ENCODE measurements at regions not wholly inside any gene's neighbourhood (a gene's known extent, or its start where the extent isn't known, plus 50 kb on each side); places are given as distances from the start of the nearest gene placed in this dataset.
"Not testable (repeated sequence)": the region's sequence is repeated elsewhere in the genome, so short reads cannot be mapped to it uniquely, and the experiment has no call there.

DNA sequence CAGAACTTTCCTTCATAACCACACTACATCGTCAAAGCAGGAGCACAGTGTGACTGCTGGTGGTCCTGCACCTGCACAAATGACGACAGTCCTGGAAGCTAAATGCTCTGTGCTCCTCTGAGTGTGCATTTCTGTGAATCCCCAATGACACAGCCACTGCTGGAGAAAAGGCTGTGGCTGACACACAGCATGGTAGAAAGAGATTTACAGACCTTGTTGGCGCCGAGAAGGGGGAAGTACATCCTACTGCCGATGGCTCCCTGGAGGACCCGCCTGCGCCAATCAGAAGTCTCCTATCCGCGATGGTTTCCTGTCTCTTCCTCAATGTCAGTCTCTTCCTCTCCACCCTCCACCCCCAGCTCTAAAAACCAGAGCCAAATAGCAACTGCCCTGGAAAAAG lies 115.4 kb upstream of the RAB4A start:
- DNase-seq (ENCODE audit: low read depth) = no peak

- no peak for DNase-seq (ENCODE audit: low read depth)
Observed at GRCh38 chr1:229156872-229157271, 114.0 kb upstream of the RAB4A start.

DNA sequence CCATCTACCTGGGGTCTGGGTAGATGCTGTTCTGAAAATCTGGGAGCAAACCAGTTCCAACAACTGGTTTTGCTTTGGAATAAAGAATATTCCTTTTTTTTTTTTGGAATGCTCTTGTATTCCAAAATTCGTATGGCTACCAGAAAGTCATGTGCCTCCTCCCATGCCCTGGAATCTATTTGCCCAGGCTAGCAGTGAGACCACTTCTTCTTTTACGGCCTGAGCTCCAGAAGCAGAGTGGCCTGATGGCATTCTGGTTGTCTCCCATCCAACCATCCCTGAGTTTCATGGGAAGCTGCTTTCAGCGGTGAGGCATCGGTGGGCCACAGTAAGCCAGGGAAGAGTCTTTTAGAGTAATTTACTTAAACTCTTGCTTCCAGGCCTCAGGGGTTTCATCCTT lies 113.4 kb upstream of the RAB4A start:
- DNase-seq (ENCODE audit: low read depth) = no peak

DNA sequence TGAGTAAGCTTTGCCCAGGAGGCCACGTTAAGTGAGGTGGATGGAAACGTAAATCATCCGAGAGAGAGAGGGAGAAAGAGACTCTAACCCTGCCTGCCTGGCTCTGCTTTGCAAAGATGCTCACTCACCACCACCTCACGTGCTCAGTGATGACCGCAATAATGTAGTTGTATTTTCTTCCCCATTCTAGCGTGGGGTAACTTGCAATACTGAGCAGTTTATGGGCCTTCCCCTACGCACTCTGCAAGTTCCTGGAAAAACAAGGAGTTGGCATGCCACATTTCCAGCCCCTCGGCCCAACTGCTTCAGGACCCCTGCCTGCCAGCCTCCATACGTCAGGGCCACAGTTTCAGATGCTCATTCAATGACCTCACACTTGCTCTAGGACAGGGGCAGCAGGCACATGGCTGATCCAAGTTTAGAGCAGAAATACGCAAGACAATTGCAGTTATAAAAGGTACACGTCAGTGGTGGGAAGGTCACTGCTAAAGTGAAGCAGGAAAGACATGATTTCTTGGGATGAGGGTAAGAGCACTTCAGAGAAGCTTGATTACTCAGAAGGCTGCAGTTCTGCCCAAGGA lies 112.5 kb upstream of the RAB4A start:
- peak; percentile 94 for DNase-seq (ENCODE audit: low read depth)

GRCh38 chr1:229158927-229159326 lies 112.0 kb upstream of the RAB4A start:
- no peak for DNase-seq (ENCODE audit: low read depth)

- no peak for DNase-seq (ENCODE audit: low read depth)
Observed at GRCh38 chr1:229159668-229160544, 111.0 kb upstream of the RAB4A start.

GRCh38 chr1:229161740-229162139 lies 109.2 kb upstream of the RAB4A start:
- no peak for DNase-seq (ENCODE audit: low read depth)

DNA sequence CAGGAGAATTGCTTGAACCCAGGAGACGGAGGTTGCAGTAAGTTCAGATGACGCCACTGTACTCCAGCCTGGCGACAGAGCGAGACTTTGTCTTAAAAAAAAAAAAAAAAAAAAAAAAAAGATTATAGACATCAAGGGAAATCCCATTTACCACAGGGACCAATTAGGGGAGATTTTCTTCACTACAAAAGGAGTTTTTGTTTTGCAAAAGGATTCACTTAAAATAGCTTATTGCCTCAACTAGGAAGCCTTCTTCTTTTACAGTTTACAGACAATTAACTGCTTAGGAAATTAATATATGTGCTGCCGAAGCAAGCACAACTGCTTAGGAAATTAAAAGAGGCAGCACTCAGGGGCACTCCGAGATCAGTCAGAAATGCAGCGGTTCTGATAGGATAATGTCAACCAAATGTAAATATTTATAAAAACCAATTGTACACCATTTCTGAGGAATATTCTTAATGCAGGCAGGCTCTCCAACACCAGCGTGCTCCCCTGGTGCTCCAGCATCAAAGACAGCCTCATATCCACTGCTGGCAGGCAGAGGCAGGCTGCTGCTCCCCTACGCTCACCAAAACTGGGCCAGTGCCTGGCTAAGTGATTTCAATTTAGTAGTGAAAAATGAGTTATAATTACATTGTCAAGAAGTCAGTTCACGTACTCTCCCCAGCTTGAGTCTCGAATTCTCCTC lies 107.9 kb upstream of the RAB4A start:
- DNase-seq (ENCODE audit: low read depth) = no peak

DNA sequence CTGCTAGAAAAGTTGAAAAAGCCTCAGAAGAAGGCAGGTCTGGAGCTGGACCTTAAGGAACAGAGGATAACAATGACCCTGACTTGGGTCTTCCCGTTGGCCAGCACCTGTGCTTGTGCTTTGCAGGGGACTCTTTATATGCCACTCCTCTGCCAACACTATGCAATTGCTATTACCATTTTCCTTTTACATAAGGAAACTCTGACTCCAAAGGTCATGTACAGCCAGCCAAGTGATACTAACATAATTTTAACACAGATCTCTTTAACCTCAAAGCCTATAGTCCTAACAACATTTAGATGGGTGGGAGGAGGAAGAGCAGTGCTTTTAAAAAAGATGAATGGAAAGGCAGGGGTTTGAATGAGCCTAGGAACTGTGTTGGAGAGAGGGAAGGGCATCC lies 106.6 kb upstream of the RAB4A start:
- no peak for DNase-seq (ENCODE audit: low read depth)

GRCh38 chr1:229164836-229165735 lies 105.8 kb upstream of the RAB4A start:
- DNase-seq (ENCODE audit: low read depth) = no peak

- DNase-seq (ENCODE audit: low read depth) = no peak
Observed at GRCh38 chr1:229167318-229167717, 103.6 kb upstream of the RAB4A start.

DNA sequence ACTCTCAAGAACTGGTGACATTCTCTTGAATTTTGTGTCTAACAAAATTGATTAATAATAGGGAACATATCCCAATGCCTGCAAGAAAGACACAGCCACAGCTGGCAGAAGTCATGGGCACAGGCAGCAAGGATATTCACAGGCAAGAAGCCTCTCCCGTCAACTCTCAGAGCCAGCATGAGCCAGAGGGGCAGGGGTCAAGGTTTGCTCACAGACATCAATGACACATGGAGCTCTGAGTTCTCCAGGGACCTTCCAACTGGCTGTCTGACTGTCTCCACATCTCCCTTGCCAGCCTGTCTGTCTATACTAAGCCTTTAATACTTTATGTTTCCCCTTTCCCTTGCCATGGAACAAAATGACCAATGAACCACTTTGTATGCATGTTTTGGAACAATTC lies 101.5 kb upstream of the RAB4A start:
- DNase-seq (ENCODE audit: low read depth) = no peak

DNA sequence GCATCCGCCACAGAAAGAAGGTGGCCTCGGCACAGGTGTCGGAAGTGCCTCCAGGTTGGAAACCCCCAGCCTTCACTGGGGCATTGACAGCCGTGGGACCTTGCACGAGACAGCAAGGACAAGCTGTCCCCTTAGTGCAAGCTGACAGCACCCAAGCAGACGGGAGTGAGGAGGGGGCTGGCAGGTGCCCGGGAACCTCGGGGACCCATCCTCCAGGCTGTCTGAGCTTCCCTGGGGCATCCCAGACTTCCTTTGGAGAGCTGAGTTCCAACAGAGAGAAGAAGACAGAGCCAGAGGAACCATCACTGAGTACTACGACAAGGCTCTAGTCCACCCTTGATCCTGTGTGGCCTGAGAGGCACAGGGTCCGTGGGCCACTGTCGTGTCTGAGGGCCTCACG lies 100.6 kb upstream of the RAB4A start:
- no peak for DNase-seq (ENCODE audit: low read depth)

GRCh38 chr1:229170778-229171505 lies 100.0 kb upstream of the RAB4A start:
- DNase-seq (ENCODE audit: low read depth) = no peak

DNA sequence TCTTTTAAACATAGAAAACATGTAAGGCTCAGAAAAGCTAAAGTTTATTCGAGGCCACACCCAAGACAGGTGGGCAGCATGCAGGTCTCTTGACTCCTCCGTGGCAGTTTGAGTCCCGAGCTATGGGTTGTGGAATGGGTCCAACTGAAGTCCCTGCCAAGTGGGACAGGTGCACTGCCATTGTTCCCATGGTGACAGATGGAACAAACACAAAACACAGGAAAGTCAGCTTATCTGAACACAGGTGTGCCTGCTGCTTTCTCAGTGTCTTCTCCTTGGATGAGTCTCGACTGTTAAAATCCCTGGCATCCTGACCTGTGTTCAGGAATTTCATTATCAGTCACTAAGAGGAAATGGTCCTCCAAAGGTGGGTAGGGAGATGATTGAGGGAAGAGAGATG lies 99.0 kb upstream of the RAB4A start:
- no peak for DNase-seq (ENCODE audit: low read depth)

GRCh38 chr1:229173491-229174476 lies 97.1 kb upstream of the RAB4A start:
- not testable (repeated sequence) for DNase-seq (ENCODE audit: low read depth)

DNA sequence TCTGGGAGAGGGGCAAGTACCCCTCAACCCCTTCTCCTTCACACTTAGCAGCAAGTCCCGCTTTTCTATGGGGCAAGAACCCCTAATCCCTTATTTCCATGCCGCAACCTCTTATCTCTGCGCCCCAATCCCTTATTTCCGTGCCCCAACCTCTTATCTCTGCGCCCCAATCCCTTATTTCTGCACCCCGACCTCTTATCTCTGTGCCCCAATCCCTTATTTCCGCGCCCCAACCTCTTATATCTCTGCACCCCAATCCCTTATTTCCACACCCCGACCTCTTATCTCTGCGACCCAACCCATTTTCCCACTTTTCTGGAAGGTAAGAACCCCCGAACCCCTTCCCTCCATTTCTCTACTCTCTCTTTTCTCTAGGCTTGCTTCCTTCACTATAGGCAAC lies 95.6 kb upstream of the RAB4A start:
- DNase-seq (ENCODE audit: low read depth) = not testable (repeated sequence)

DNA sequence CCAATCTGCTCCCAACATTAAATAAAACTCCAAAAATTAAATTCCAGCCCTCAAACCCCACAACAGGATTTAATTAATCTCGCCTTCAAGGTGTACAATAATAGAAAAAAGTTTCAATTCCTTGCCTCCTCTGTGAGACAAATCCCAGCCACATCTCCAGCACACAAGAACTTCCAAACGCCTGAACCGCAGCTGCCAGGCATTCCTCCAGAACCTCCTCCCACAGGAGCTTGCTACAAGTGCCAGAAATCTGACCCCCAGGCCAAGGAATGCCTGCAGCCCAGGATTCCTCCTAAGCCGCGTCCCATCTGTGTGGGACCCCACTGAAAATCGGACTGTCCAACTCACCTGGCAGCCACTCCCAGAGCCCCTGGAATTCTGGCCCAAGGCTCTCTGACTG lies 94.5 kb upstream of the RAB4A start:
- DNase-seq (ENCODE audit: low read depth) = peak; percentile 42

- DNase-seq (ENCODE audit: low read depth) = no peak
Observed at GRCh38 chr1:229180161-229180560, 90.8 kb upstream of the RAB4A start.

GRCh38 chr1:229181419-229181818 lies 89.5 kb upstream of the RAB4A start:
- no peak for DNase-seq (ENCODE audit: low read depth)

All from amniotic epithelial cell (primary cell).